HTR-8/SVneo (cell line): ENCODE measurements at regions not wholly inside any gene's neighbourhood (a gene's known extent, or its start where the extent isn't known, plus 50 kb on each side); places are given as distances from the start of the nearest gene placed in this dataset.
A peak's percentile ranks its signal among the peaks of the same experiment; 100 is the strongest.
"Not testable (repeated sequence)": the region's sequence is repeated elsewhere in the genome, so short reads cannot be mapped to it uniquely, and the experiment has no call there.

Experiments
- DNase-seq: peaks from one replicate; pipeline ENCODE4 v3.0.0; 2011; ENCODE audit warnings: low spot score, mixed read lengths; ENCODE audit not compliant: insufficient read length
- FAIRE-seq: peaks from 2 replicates; lab custom pipeline; 2011; peaks lifted over from hg19 to GRCh38; lab: Jason Lieb, UNC

GRCh38 chr3:168688267-168688666 lies 592.5 kb upstream of the GOLIM4 start:
- DNase-seq (no peak), FAIRE-seq (no peak)

- DNase-seq = no peak
- FAIRE-seq = no peak
Observed at GRCh38 chr3:168684519-168684918, 588.8 kb upstream of the GOLIM4 start.

GRCh38 chr3:168678730-168679129 lies 583.0 kb upstream of the GOLIM4 start:
- no peak for FAIRE-seq
- no peak for DNase-seq

- DNase-seq = no peak
- FAIRE-seq = no peak
Observed at GRCh38 chr3:168671091-168671490, 575.4 kb upstream of the GOLIM4 start.

GRCh38 chr3:168660879-168661657 lies 565.3 kb upstream of the GOLIM4 start:
- FAIRE-seq, DNase-seq: not testable (repeated sequence)

GRCh38 chr3:168659015-168659414 lies 563.3 kb upstream of the GOLIM4 start:
- FAIRE-seq (no peak), DNase-seq (no peak)

GRCh38 chr3:168655611-168656010 lies 559.9 kb upstream of the GOLIM4 start:
- DNase-seq (no peak), FAIRE-seq (no peak)

- FAIRE-seq (no peak), DNase-seq (no peak)
Observed at GRCh38 chr3:168654700-168655099, 559.0 kb upstream of the GOLIM4 start.

GRCh38 chr3:168653255-168653654 lies 557.5 kb upstream of the GOLIM4 start:
- FAIRE-seq (no peak), DNase-seq (no peak)

- DNase-seq (no peak), FAIRE-seq (no peak)
Observed at GRCh38 chr3:168648321-168648720, 552.6 kb upstream of the GOLIM4 start.

GRCh38 chr3:168647582-168647981 lies 551.9 kb upstream of the GOLIM4 start:
- FAIRE-seq = no peak
- no peak for DNase-seq

GRCh38 chr3:168645180-168645579 lies 549.5 kb upstream of the GOLIM4 start:
- DNase-seq (no peak), FAIRE-seq (no peak)

GRCh38 chr3:168628549-168628948 lies 532.8 kb upstream of the GOLIM4 start:
- FAIRE-seq (no peak), DNase-seq (no peak)

- FAIRE-seq = no peak
- DNase-seq = no peak
Observed at GRCh38 chr3:168625477-168625876, 529.8 kb upstream of the GOLIM4 start.

- FAIRE-seq = no peak
Observed at GRCh38 chr3:168624892-168625448, 529.2 kb upstream of the GOLIM4 start.

GRCh38 chr3:168624195-168624594 lies 528.5 kb upstream of the GOLIM4 start:
- no peak for FAIRE-seq
- no peak for DNase-seq

More at GRCh38 chr3:168624892-168625448, 529.2 kb upstream of the GOLIM4 start:
- no peak for DNase-seq

- no peak for DNase-seq
- no peak for FAIRE-seq
Observed at GRCh38 chr3:168622795-168623194, 527.1 kb upstream of the GOLIM4 start.

GRCh38 chr3:168620854-168621253 lies 525.1 kb upstream of the GOLIM4 start:
- FAIRE-seq (no peak), DNase-seq (peak; percentile 8)

GRCh38 chr3:168618827-168619470 lies 523.2 kb upstream of the GOLIM4 start:
- FAIRE-seq (no peak), DNase-seq (no peak)

- no peak for DNase-seq
- no peak for FAIRE-seq
Observed at GRCh38 chr3:168617658-168618057, 521.9 kb upstream of the GOLIM4 start.

- FAIRE-seq (no peak), DNase-seq (no peak)
Observed at GRCh38 chr3:168616915-168617314, 521.2 kb upstream of the GOLIM4 start.
